SK-N-SH treated with all-trans-retinoic acid at 6 μM for 48 hours (cell line): ENCODE measurements at regions not wholly inside any gene's neighbourhood (a gene's known extent, or its start where the extent isn't known, plus 50 kb on each side); places are given as distances from the start of the nearest gene placed in this dataset.

ENCODE experiments used
- ATAC-seq: fragments of 200-7000 bp; cut with Tn5 transposase; 3 replicates; pipeline ENCODE4 v1.9.1; 2020; ENCODE audit warnings: mild to moderate bottlenecking, moderate library complexity
- ARNTL ChIP-seq: fragments of 450-650 bp; formaldehyde crosslinking; IDR thresholded peaks from 2 replicates; pipeline ENCODE4 v1.5.0; 2020; ENCODE audit warnings: low read depth, mild to moderate bottlenecking, moderate library complexity, borderline replicate concordance
- BACH2 ChIP-seq: fragments of 250-450 bp; sonication (Bioruptor Pico); IDR thresholded peaks from 2 replicates; pipeline ENCODE4 v1.9.0; 2021; ENCODE audit warnings: mild to moderate bottlenecking, borderline replicate concordance
- CSDC2 ChIP-seq: fragments of 250-450 bp; sonication (Bioruptor Pico); IDR thresholded peaks from 2 replicates; pipeline ENCODE4 v1.5.0; 2020; ENCODE audit warnings: mild to moderate bottlenecking, moderate library complexity
- ESRRG ChIP-seq: fragments of 250-450 bp; sonication (Bioruptor Pico); IDR thresholded peaks from 2 replicates; pipeline ENCODE4 v1.6.1; 2021; ENCODE audit warnings: mild to moderate bottlenecking
- ISL1 ChIP-seq: fragments of 250-450 bp; sonication (Bioruptor Pico); IDR thresholded peaks from 2 replicates; pipeline ENCODE4 v2.1.2; 2022; ENCODE audit warnings: mild to moderate bottlenecking, moderate library complexity
- OSR1 ChIP-seq: fragments of 250-450 bp; sonication (Bioruptor Pico); IDR thresholded peaks from 2 replicates; pipeline ENCODE4 v1.8.0; 2022; ENCODE audit warnings: moderate library complexity, mild to moderate bottlenecking, inconsistent platforms
- PPARA ChIP-seq: fragments of 250-450 bp; sonication (Bioruptor Pico); IDR thresholded peaks from 2 replicates; pipeline ENCODE4 v1.5.0; 2020; ENCODE audit warnings: mild to moderate bottlenecking, borderline replicate concordance
- SNAI2 ChIP-seq: fragments of 250-450 bp; sonication (Bioruptor Pico); IDR thresholded peaks from 2 replicates; pipeline ENCODE4 v1.5.0; 2020; ENCODE audit warnings: mild to moderate bottlenecking, moderate library complexity
- TCF4 ChIP-seq: fragments of 250-450 bp; sonication (Bioruptor Pico); IDR thresholded peaks from 2 replicates; pipeline ENCODE4 v1.8.0; 2021; ENCODE audit warnings: mild to moderate bottlenecking, moderate library complexity, borderline replicate concordance
- ZC3H10 ChIP-seq: fragments of 250-450 bp; sonication (Bioruptor Pico); IDR thresholded peaks from 2 replicates; pipeline ENCODE4 v1.5.1; 2021; ENCODE audit warnings: mild to moderate bottlenecking, moderate library complexity
- ZFP30 ChIP-seq: fragments of 450-650 bp; formaldehyde crosslinking; IDR thresholded peaks from 2 replicates; pipeline ENCODE4 v1.5.0; 2022; ENCODE audit warnings: mild to moderate bottlenecking, moderate library complexity
- ZNF565 ChIP-seq: fragments of 450-650 bp; formaldehyde crosslinking; conservative IDR thresholded peaks from 2 replicates; pipeline ENCODE4 v1.5.0; 2020; ENCODE audit warnings: low read depth, mild to moderate bottlenecking, moderate library complexity
- ZNF70 ChIP-seq: fragments of 450-650 bp; formaldehyde crosslinking; IDR thresholded peaks from 2 replicates; pipeline ENCODE4 v1.5.0; 2020; ENCODE audit warnings: mild to moderate bottlenecking, moderate library complexity
- ZNF8 ChIP-seq: fragments of 450-650 bp; formaldehyde crosslinking; IDR thresholded peaks from 2 replicates; pipeline ENCODE4 v1.5.0; 2020; ENCODE audit warnings: mild to moderate bottlenecking, moderate library complexity
- TF ChIP-seq, protein P1 (sequence below): fragments of 250-450 bp; sonication (Bioruptor Pico); IDR thresholded peaks from 2 replicates; pipeline ENCODE4 v1.8.0; 2021; ENCODE audit warnings: low read depth, mild to moderate bottlenecking, moderate library complexity, borderline replicate concordance
- TF ChIP-seq, protein P2 (sequence below): fragments of 250-450 bp; sonication (Bioruptor Pico); IDR thresholded peaks from 2 replicates; pipeline ENCODE4 v1.5.0; 2020; ENCODE audit warnings: mild to moderate bottlenecking, moderate library complexity
- TF ChIP-seq, protein P3 (sequence below): fragments of 250-450 bp; sonication (Bioruptor Pico); IDR thresholded peaks from 2 replicates; pipeline ENCODE4 v1.5.1; 2021; ENCODE audit warnings: mild to moderate bottlenecking, moderate library complexity
- TF ChIP-seq, protein P4 (sequence below): fragments of 250-450 bp; sonication (Bioruptor Pico); IDR thresholded peaks from 2 replicates; pipeline ENCODE4 v1.5.1; 2020; ENCODE audit warnings: low read depth, mild to moderate bottlenecking, moderate library complexity

DNA sequence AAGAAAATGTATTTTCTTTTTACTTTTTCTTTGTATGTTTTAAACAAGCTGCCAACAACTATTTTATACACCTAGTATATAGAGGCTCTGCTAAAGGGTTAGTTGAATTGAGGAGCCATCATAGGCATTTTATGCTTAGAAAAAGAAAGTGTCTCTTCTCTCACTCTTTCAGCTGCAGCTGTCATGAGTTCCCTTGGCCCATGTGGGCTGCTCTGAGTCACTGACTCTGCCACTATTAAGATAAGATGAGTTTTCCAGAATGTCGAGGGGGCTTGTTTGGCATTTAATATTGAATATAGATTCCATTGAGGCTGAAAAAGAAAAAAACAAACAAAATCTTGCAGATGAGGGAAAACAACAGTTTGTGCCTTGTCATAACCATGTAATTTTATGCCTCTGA, 126.0 kb upstream of the PAQR3 start:
- ATAC-seq, result no peak

DNA sequence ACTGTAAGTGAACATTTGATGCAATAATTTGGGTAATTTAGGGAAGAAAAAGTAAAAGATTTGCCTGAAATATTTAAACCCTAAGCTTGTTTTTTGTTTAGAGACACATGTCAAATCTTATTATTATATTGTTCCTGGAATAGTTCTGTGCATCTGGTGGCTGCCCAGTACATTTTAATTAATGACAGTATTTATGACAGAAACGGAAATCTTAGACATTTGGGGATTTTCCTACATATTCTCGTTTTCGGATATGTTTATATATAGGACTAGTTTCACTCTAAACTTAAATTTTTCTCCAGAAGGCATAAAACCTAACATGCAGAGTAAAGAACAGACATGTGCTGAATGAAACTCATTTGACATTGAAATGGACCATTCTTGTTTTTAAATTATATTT, 125.6 kb upstream of the PAQR3 start:
- TF ChIP-seq, protein P1, sequence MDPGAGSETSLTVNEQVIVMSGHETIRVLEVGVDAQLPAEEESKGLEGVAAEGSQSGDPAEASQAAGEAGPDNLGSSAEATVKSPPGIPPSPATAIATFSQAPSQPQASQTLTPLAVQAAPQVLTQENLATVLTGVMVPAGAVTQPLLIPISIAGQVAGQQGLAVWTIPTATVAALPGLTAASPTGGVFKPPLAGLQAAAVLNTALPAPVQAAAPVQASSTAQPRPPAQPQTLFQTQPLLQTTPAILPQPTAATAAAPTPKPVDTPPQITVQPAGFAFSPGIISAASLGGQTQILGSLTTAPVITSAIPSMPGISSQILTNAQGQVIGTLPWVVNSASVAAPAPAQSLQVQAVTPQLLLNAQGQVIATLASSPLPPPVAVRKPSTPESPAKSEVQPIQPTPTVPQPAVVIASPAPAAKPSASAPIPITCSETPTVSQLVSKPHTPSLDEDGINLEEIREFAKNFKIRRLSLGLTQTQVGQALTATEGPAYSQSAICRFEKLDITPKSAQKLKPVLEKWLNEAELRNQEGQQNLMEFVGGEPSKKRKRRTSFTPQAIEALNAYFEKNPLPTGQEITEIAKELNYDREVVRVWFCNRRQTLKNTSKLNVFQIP (CRISPR knock-in tag), result no peak
- TF ChIP-seq, protein P2, sequence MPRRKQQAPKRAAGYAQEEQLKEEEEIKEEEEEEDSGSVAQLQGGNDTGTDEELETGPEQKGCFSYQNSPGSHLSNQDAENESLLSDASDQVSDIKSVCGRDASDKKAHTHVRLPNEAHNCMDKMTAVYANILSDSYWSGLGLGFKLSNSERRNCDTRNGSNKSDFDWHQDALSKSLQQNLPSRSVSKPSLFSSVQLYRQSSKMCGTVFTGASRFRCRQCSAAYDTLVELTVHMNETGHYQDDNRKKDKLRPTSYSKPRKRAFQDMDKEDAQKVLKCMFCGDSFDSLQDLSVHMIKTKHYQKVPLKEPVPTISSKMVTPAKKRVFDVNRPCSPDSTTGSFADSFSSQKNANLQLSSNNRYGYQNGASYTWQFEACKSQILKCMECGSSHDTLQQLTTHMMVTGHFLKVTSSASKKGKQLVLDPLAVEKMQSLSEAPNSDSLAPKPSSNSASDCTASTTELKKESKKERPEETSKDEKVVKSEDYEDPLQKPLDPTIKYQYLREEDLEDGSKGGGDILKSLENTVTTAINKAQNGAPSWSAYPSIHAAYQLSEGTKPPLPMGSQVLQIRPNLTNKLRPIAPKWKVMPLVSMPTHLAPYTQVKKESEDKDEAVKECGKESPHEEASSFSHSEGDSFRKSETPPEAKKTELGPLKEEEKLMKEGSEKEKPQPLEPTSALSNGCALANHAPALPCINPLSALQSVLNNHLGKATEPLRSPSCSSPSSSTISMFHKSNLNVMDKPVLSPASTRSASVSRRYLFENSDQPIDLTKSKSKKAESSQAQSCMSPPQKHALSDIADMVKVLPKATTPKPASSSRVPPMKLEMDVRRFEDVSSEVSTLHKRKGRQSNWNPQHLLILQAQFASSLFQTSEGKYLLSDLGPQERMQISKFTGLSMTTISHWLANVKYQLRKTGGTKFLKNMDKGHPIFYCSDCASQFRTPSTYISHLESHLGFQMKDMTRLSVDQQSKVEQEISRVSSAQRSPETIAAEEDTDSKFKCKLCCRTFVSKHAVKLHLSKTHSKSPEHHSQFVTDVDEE (CRISPR knock-in tag), result no peak
- TF ChIP-seq ZC3H10 (CRISPR knock-in tag) (no peak), ISL1 (CRISPR knock-in tag) (no peak), TCF4 (CRISPR knock-in tag) (peak; percentile 51), ZNF70 (CRISPR knock-in tag) (no peak)
- no peak for ATAC-seq

More for the DNA sequence above, 126.0 kb upstream of the PAQR3 start:
- TF ChIP-seq BACH2 (CRISPR knock-in tag) (no peak), CSDC2 (no peak), ARNTL (no peak), SNAI2 (CRISPR knock-in tag) (no peak), ESRRG (CRISPR knock-in tag) (no peak), ZNF8 (CRISPR knock-in tag) (no peak), TCF4 (CRISPR knock-in tag) (no peak), ISL1 (CRISPR knock-in tag) (no peak)

DNA sequence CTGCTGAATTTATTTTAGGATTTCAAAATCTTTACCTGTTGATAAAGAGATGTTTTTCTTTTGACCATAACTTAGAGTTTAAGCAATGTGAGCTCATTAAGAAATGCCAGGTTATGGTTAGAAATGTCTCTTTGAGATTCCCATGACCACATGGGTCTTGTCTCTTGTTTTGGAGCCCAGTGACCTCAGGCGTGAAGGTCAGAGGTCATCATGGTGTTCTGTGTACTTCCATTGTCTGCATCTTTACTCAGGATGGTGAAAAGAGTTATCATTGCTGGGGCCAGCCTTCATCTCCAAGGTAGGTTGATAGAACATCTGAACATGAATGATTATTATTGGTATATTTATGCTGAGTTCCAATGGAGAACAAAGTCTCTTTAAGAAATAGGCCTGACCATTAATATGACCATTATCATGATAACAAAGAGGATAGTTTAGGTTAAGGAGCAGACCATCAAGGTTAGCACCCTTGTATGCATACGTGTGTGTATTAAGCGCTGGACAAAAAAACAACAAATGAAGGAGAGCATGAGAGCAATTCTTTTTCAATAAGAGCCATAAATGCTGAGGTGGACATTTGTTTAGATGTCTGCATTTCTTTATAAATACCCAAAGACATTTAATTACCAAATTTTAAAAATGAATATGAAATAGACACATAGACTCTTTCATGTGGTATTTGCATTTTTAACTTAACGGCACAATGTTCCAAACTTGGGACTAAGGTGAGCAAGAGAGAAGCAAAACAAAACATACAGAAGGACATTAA, 120.6 kb upstream of the PAQR3 start:
- no peak for TF ChIP-seq PPARA (CRISPR knock-in tag)
- TF ChIP-seq, protein P3, sequence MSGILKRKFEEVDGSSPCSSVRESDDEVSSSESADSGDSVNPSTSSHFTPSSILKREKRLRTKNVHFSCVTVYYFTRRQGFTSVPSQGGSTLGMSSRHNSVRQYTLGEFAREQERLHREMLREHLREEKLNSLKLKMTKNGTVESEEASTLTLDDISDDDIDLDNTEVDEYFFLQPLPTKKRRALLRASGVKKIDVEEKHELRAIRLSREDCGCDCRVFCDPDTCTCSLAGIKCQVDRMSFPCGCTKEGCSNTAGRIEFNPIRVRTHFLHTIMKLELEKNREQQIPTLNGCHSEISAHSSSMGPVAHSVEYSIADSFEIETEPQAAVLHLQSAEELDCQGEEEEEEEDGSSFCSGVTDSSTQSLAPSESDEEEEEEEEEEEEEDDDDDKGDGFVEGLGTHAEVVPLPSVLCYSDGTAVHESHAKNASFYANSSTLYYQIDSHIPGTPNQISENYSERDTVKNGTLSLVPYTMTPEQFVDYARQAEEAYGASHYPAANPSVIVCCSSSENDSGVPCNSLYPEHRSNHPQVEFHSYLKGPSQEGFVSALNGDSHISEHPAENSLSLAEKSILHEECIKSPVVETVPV (CRISPR knock-in tag), result no peak
- TF ChIP-seq, protein P4, sequence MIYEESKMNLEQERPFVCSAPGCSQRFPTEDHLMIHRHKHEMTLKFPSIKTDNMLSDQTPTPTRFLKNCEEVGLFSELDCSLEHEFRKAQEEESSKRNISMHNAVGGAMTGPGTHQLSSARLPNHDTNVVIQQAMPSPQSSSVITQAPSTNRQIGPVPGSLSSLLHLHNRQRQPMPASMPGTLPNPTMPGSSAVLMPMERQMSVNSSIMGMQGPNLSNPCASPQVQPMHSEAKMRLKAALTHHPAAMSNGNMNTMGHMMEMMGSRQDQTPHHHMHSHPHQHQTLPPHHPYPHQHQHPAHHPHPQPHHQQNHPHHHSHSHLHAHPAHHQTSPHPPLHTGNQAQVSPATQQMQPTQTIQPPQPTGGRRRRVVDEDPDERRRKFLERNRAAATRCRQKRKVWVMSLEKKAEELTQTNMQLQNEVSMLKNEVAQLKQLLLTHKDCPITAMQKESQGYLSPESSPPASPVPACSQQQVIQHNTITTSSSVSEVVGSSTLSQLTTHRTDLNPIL, result no peak
- ATAC-seq, result no peak

DNA sequence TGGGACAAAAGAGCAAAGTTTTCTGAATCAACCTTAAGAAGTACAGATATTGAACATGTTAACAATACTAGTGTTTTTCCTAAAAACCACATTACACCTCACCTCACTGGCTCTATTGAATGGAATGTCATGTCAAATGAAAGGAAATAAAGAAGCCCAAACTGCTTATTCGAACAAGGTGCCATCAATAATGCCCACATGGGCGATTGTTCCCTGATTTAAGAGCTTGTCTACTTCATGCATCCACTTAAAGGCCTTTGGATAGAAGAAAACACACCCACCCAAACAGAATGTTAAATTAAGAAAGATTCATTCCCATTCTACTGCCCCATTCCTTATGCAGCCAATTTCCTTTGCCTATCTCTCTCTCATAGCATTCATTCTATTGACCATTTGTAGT, 118.5 kb upstream of the PAQR3 start:
- TF ChIP-seq OSR1 (CRISPR knock-in tag) (no peak), ISL1 (CRISPR knock-in tag) (no peak), ZFP30 (CRISPR knock-in tag) (no peak), ZNF565 (CRISPR knock-in tag) (no peak), BACH2 (CRISPR knock-in tag) (no peak), ZC3H10 (CRISPR knock-in tag) (no peak), SNAI2 (CRISPR knock-in tag) (no peak), ZNF70 (CRISPR knock-in tag) (no peak), TCF4 (CRISPR knock-in tag) (no peak), ESRRG (CRISPR knock-in tag) (no peak)
- TF ChIP-seq, protein P1 (CRISPR knock-in tag), result no peak
- no peak for ATAC-seq
